DND-41 (cell line): ENCODE measurements at regions not wholly inside any gene's neighbourhood (a gene's known extent, or its start where the extent isn't known, plus 50 kb on each side); places are given as distances from the start of the nearest gene placed in this dataset.

Experiments
- EZH2 ChIP-seq: IDR thresholded peaks from 3 replicates; pipeline ENCODE4 v1.6.1; 2012; ENCODE audit warnings: borderline replicate concordance, low read depth, mild to moderate bottlenecking, moderate library complexity, low read length, inconsistent platforms; ENCODE audit not compliant: severe bottlenecking
- TF ChIP-seq, protein P1 (sequence below): IDR thresholded peaks from 2 replicates; pipeline ENCODE4 v1.5.1; 2012; ENCODE audit warnings: borderline replicate concordance, low read length, moderate library complexity, mild to moderate bottlenecking; ENCODE audit not compliant: poor library complexity, severe bottlenecking; ENCODE audit errors: extremely low read depth

DNA sequence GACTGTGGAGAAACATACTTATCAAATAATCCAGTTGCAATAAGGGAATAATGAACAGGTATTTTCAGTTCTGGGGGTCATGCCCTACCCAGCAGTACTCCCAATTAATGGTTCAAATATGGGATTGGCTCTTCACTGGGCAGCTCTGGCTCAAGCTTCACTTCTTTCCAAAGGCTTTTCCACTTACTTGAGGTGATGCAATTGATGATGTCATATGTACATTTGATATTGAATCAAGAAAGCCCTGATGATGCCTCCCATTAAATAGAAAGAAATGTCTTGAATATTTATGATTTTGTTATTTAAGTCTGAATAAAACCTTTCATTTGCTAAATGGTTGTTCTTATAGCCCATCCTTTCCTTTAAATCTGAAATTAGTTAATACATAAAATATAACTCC, 789.9 kb downstream of the USP25 start:
- TF ChIP-seq, protein P1, sequence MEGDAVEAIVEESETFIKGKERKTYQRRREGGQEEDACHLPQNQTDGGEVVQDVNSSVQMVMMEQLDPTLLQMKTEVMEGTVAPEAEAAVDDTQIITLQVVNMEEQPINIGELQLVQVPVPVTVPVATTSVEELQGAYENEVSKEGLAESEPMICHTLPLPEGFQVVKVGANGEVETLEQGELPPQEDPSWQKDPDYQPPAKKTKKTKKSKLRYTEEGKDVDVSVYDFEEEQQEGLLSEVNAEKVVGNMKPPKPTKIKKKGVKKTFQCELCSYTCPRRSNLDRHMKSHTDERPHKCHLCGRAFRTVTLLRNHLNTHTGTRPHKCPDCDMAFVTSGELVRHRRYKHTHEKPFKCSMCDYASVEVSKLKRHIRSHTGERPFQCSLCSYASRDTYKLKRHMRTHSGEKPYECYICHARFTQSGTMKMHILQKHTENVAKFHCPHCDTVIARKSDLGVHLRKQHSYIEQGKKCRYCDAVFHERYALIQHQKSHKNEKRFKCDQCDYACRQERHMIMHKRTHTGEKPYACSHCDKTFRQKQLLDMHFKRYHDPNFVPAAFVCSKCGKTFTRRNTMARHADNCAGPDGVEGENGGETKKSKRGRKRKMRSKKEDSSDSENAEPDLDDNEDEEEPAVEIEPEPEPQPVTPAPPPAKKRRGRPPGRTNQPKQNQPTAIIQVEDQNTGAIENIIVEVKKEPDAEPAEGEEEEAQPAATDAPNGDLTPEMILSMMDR, result no peak
- TF ChIP-seq EZH2, result no peak
